GM12891 (cell line): ENCODE measurements at regions not wholly inside any gene's neighbourhood (a gene's known extent, or its start where the extent isn't known, plus 50 kb on each side); places are given as distances from the start of the nearest gene placed in this dataset.

ENCODE experiments used
- POLR2A ChIP-seq: IDR thresholded peaks from 2 replicates; pipeline ENCODE4 v1.6.1; 2011; ENCODE audit warnings: low read depth, low read length, control low read depth
- POLR2AphosphoS5 ChIP-seq: IDR thresholded peaks from 2 replicates; pipeline ENCODE4 v1.6.1; 2011; ENCODE audit warnings: low read depth, low read length, control low read depth
- POU2F2 ChIP-seq: IDR thresholded peaks from 2 replicates; pipeline ENCODE4 v1.6.1; 2011; ENCODE audit warnings: low read depth, mild to moderate bottlenecking, control low read depth, low read length, moderate library complexity

DNA sequence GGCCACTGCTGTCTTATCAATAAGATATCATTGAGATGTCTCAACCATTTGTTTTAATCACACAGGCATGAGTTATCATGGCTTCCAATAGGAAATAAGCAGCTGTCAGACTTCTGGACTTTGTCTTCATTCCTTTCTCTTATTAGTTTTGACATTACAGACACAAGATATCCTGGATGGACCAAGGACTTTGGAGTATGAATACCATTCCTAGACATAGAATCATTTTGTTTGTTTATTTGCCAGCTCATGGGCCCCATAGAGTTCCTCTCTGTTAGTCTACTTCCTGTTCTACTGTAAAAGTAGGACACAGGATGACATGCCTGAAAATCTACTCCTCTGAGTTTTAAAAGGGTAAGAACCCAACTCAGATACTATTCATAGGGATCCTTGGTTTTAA, 77.7 kb upstream of the KCNJ16 start:
- TF ChIP-seq POLR2AphosphoS5 (no peak), POLR2A (no peak), POU2F2 (no peak)
